RWPE2 (cell line): ENCODE measurements at regions not wholly inside any gene's neighbourhood (a gene's known extent, or its start where the extent isn't known, plus 50 kb on each side); places are given as distances from the start of the nearest gene placed in this dataset.

Experiments used
- ATAC-seq: fragments of 200-7000 bp; cut with Tn5 transposase; 3 replicates; pipeline ENCODE4 v1.9.1; 2021; ENCODE audit warnings: low read depth
- DNase-seq: peaks from one replicate; pipeline ENCODE4 v3.0.0-alpha.2; 2020; ENCODE audit warnings: low spot score
- H3K27ac ChIP-seq: fragments of 450-650 bp; 2 replicates; pipeline ENCODE4 v1.5.1; 2017; ENCODE audit warnings: mild to moderate bottlenecking; ENCODE audit not compliant: poor library complexity, severe bottlenecking
- H3K27me3 ChIP-seq: fragments of 250-450 bp; sonication (Bioruptor Pico); 2 replicates; pipeline ENCODE4 v1.5.1; 2021; ENCODE audit warnings: mild to moderate bottlenecking, moderate library complexity; ENCODE audit not compliant: insufficient read depth, poor library complexity, severe bottlenecking
- H3K36me3 ChIP-seq: fragments of 250-450 bp; sonication (Bioruptor Pico); 2 replicates; pipeline ENCODE4 v1.5.1; 2020; ENCODE audit warnings: low read depth, mild to moderate bottlenecking, moderate library complexity
- H3K4me1 ChIP-seq: fragments of 250-450 bp; sonication (Bioruptor Pico); 2 replicates; pipeline ENCODE4 v1.5.1; 2021; ENCODE audit warnings: mild to moderate bottlenecking, moderate library complexity; ENCODE audit not compliant: insufficient read depth, poor library complexity, severe bottlenecking
- H3K4me3 ChIP-seq: fragments of 250-450 bp; sonication (Bioruptor Pico); 2 replicates; pipeline ENCODE4 v1.5.1; 2021; ENCODE audit warnings: mild to moderate bottlenecking, moderate library complexity; ENCODE audit not compliant: severe bottlenecking
- H3K9me3 ChIP-seq: fragments of 250-450 bp; sonication (Bioruptor Pico); 2 replicates; pipeline ENCODE4 v1.5.1; 2021; ENCODE audit warnings: mild to moderate bottlenecking, moderate library complexity; ENCODE audit not compliant: severe bottlenecking
- TF ChIP-seq, protein P1 (sequence below): fragments of 450-650 bp; IDR thresholded peaks from one replicate; pipeline ENCODE4 v1.5.1; 2017; ENCODE audit warnings: mild to moderate bottlenecking, moderate library complexity; ENCODE audit not compliant: poor library complexity, severe bottlenecking

DNA sequence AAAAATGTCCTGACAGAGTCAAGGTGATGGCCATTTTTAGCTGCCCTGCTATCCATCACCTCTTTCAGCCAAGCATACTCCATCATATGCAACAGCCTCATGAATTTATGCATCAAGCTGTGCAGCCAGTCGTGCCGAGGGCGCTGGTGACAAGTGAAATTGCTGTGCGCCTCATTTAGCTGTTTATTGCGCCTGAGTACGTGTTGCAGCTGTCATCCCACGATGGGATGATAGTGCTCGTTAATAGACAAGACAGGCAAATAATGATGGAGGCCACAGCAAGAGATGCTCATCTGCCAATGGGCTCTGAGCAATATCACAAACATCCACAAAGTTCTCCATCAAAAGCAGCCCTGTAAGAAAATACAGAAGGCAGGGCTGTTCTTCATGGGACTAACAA, 562.3 kb upstream of the POU3F2 start:
- Histone ChIP-seq H3K27ac (no peak overlapping the region), H3K27me3 (no peaks in the 10 kb centered on the region), H3K36me3 (no peaks in the 10 kb centered on the region), H3K4me1 (no peaks in the 10 kb centered on the region), H3K9me3 (no peaks in the 10 kb centered on the region), H3K4me3 (no peak overlapping the region)
- no peak for ATAC-seq
- DNase-seq: no peak
- TF ChIP-seq, protein P1, sequence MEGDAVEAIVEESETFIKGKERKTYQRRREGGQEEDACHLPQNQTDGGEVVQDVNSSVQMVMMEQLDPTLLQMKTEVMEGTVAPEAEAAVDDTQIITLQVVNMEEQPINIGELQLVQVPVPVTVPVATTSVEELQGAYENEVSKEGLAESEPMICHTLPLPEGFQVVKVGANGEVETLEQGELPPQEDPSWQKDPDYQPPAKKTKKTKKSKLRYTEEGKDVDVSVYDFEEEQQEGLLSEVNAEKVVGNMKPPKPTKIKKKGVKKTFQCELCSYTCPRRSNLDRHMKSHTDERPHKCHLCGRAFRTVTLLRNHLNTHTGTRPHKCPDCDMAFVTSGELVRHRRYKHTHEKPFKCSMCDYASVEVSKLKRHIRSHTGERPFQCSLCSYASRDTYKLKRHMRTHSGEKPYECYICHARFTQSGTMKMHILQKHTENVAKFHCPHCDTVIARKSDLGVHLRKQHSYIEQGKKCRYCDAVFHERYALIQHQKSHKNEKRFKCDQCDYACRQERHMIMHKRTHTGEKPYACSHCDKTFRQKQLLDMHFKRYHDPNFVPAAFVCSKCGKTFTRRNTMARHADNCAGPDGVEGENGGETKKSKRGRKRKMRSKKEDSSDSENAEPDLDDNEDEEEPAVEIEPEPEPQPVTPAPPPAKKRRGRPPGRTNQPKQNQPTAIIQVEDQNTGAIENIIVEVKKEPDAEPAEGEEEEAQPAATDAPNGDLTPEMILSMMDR: no peak

DNA sequence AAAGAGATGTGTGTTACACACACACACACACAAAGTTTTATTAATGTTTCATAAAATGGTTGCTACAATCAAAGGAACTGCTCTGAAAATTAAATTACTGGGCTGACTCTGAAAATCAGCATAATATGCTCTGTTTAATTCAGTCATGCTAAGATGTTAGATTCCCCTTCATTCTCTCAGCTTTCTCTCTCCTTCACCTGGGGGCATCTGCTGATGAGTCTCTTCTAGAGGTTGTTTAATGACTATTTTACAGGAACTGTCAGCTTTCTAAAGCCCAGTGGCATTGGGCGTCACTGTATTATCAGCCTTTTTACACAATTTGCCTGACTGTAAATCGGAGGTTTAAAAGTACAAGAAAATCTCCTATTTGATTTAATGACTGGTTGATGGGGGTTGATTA, 559.7 kb upstream of the POU3F2 start:
- no peak for ATAC-seq
- Histone ChIP-seq H3K4me3 (no peak overlapping the region), H3K36me3 (no peaks in the 10 kb centered on the region), H3K4me1 (no peaks in the 10 kb centered on the region), H3K9me3 (no peaks in the 10 kb centered on the region), H3K27me3 (no peaks in the 10 kb centered on the region), H3K27ac (no peak overlapping the region)
- no peak for DNase-seq
- TF ChIP-seq, protein P1: no peak

DNA sequence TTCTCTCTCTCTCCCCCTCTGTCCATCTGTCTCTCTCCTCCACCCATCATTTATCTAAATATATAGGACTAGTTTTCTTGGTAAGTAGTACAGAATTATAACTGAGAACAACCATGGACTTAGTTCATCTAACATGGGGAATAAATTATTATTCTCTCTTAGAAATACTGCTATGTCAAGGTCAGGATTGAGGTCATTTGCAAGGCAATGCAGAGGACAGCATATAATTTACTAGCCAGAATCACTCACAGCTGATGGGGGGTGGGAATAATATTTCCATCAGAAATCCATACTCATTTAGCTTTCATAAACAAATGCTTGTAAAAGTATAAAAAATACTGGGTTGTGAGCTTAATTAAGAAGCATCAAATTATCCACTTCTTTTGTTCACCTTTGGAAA, 553.9 kb upstream of the POU3F2 start:
- Histone ChIP-seq H3K4me1 (no peaks in the 10 kb centered on the region), H3K9me3 (no peaks in the 10 kb centered on the region), H3K27ac (no peak overlapping the region), H3K36me3 (no peaks in the 10 kb centered on the region), H3K27me3 (peaks cover 2% of the 10 kb centered on the region), H3K4me3 (no peak overlapping the region)
- ATAC-seq: no peak
- DNase-seq: no peak
- TF ChIP-seq, protein P1: no peak

DNA sequence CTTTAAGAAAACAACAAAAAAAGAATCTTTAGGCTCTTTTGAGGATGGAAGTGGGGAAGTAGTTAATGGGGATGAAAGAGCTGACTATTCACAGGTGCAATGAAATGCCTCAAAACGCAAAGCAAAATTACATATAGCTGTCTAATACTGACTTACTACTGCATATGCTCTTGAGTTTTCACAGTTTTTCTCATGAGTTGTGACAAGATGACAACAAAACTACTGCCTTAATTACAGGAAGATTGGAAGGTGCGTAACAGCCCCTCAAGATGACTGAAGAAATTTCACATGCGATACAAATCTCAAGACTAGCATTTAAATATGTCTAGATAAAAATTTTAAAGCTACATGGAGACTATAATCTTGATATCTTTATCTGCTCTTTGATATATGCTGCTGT, 547.8 kb upstream of the POU3F2 start:
- no peak for ATAC-seq
- H3K36me3 ChIP-seq: no peaks in the 10 kb centered on the region

DNA sequence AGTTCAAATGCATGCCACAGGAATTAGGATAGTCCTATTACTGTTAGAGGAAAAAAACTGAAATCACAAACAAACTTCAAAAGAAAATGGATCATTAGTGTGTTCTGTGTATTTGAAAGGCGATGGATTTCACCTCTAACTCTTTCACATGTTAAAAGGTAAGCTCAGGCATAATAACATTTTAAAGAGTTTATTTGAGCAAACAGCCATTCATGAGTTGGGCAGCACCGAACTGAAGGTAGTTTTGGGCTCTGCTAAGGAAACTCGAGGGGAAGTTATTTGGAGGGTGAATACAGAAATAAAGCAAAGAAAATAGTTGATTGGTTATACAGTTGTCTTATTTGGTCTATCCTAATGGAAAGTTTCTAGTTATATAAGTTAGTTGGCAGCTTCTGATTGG, 546.5 kb upstream of the POU3F2 start:
- Histone ChIP-seq H3K9me3 (no peaks in the 10 kb centered on the region), H3K27me3 (peaks cover 2% of the 10 kb centered on the region), H3K36me3 (no peaks in the 10 kb centered on the region), H3K4me3 (no peak overlapping the region), H3K27ac (no peak overlapping the region), H3K4me1 (no peaks in the 10 kb centered on the region)
- TF ChIP-seq, protein P1: no peak
- DNase-seq: no peak
- ATAC-seq: no peak

More for the DNA sequence above, 547.8 kb upstream of the POU3F2 start:
- Histone ChIP-seq H3K4me1 (no peaks in the 10 kb centered on the region), H3K27me3 (peaks cover 2% of the 10 kb centered on the region), H3K9me3 (no peaks in the 10 kb centered on the region), H3K27ac (no peak overlapping the region), H3K4me3 (no peak overlapping the region)
- TF ChIP-seq, protein P1: no peak
- DNase-seq: no peak
